Right atrium auricular region (tissue), 2 donors: ENCODE measurements at regions not wholly inside any gene's neighbourhood (a gene's known extent, or its start where the extent isn't known, plus 50 kb on each side); places are given as distances from the start of the nearest gene placed in this dataset.

ENCODE experiments used
- DNase-seq: peaks from one replicate; pipeline ENCODE4 v3.0.0-alpha.2; 2019; ENCODE audit warnings: low spot score
- H3K27ac ChIP-seq, 2 donors: fragments of 200-600 bp; sonication (generic); 1 replicate in 1 of 2; 2 replicates in 1 of 2; pipeline ENCODE4 v1.5.1; 2016 to 2019
- H3K27me3 ChIP-seq, 2 donors: fragments of 200-600 bp; sonication (generic); one replicate each; pipeline versions ENCODE4 v1.5.1 to v1.6.0; 2017 to 2019
- H3K36me3 ChIP-seq: fragments of 200-600 bp; sonication (generic); one replicate; pipeline ENCODE4 v1.5.1; 2016
- H3K4me1 ChIP-seq, 2 donors: fragments of 200-600 bp; sonication (generic); one replicate each; pipeline versions ENCODE4 v1.5.1 to v1.6.0; 2017 to 2019
- H3K4me3 ChIP-seq, 2 donors: fragments of 200-600 bp; sonication (generic); 1 replicate in 1 of 2; 2 replicates in 1 of 2; pipeline ENCODE4 v1.5.1; 2017 to 2019; ENCODE audit warnings: mild to moderate bottlenecking in 1 of 2, moderate library complexity in 1 of 2
- H3K9me3 ChIP-seq, 2 donors: fragments of 200-600 bp; sonication (generic); one replicate each; pipeline ENCODE4 v1.5.1; 2019
- TF ChIP-seq, protein P1 (sequence below), 2 donors: fragments of 200-600 bp; sonication (generic); IDR thresholded peaks; one replicate each; pipeline ENCODE4 v1.5.1; 2019; ENCODE audit warnings: antibody characterized with exemption in 2 of 2

DNA sequence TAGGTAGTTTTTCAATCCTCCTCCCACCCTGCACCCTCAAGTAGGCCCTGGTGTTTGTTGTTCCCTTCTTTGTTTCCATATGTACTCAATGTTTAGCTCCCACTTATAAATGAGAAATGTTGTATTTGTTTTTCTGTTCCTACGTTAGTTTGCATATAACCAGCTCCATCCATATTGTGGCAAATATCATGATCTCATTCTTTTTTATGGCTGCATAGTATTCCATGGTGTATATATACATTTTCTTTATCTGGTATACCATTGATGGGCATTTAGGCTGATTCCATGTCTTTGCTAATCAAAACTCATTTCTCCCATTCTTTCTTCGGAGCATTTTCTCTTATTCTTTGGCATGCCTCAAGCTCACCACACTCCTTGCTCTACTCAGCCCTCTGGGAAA, 789.6 kb upstream of the KCND2 start:
- no peaks in the 10 kb centered on the region for H3K9me3 ChIP-seq
- H3K4me1 ChIP-seq, result no peaks in the 10 kb centered on the region
- H3K27ac ChIP-seq, result no peak overlapping the region
- no peak for DNase-seq
- no peaks in the 10 kb centered on the region for H3K36me3 ChIP-seq
- TF ChIP-seq, protein P1, sequence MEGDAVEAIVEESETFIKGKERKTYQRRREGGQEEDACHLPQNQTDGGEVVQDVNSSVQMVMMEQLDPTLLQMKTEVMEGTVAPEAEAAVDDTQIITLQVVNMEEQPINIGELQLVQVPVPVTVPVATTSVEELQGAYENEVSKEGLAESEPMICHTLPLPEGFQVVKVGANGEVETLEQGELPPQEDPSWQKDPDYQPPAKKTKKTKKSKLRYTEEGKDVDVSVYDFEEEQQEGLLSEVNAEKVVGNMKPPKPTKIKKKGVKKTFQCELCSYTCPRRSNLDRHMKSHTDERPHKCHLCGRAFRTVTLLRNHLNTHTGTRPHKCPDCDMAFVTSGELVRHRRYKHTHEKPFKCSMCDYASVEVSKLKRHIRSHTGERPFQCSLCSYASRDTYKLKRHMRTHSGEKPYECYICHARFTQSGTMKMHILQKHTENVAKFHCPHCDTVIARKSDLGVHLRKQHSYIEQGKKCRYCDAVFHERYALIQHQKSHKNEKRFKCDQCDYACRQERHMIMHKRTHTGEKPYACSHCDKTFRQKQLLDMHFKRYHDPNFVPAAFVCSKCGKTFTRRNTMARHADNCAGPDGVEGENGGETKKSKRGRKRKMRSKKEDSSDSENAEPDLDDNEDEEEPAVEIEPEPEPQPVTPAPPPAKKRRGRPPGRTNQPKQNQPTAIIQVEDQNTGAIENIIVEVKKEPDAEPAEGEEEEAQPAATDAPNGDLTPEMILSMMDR (IDR thresholded peaks at IDR 0.05), result no peak
- H3K27me3 ChIP-seq, result no peaks in the 10 kb centered on the region
- no peak overlapping the region for H3K4me3 ChIP-seq

DNA sequence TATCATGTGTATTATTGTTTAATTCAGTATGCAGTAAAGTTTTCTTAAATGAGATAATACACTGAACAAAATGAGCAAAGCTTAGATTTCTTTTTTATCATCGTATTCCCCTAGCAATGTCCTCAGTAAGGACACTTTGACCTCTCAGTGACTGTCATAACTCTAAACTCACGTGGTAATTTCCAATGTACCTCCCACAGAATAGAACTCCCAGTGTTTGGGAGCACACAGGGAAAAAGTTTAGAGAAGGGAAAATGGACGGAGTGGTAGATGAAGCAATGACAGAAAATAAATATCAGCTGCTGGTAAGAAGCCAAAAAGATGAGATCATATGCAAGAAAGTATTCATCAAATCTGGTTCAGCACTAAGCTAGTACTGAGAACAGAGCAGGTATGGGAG, 758.6 kb upstream of the KCND2 start:
- no peak for DNase-seq
- Histone ChIP-seq H3K4me3 (no peak overlapping the region), H3K27ac (no peak overlapping the region), H3K9me3 (peaks cover 0 to 4% of the 10 kb centered on the region in 2 donors), H3K36me3 (no peaks in the 10 kb centered on the region), H3K27me3 (no peaks in the 10 kb centered on the region), H3K4me1 (no peaks in the 10 kb centered on the region)
- TF ChIP-seq, protein P1 (IDR thresholded peaks at IDR 0.05), result no peak

DNA sequence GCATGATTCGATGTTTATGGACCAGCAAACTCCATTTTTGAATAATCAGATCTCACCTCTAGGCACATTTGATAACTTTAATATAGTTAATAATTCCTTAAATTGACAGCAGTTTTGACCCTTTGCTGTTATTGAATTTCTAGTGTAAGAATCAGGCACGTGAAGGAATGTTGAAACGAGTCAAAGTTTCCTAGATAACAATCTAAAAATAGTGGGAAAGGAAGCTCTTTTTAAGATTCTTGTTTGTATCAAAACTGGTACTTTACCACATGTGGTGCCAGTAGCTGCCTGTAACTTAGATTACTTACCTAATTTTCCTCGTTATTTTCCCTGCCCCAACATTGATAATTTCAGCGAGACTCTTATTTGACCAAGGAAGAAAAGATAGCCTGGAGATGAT, 757.8 kb upstream of the KCND2 start:
- H3K4me1 ChIP-seq, result no peaks in the 10 kb centered on the region
- H3K9me3 ChIP-seq, result peaks cover 0 to 4% of the 10 kb centered on the region in 2 donors
- no peak overlapping the region for H3K27ac ChIP-seq
- no peak for DNase-seq
- no peak overlapping the region for H3K4me3 ChIP-seq
- H3K36me3 ChIP-seq, result no peaks in the 10 kb centered on the region
- TF ChIP-seq, protein P1 (IDR thresholded peaks at IDR 0.05), result no peak
- no peaks in the 10 kb centered on the region for H3K27me3 ChIP-seq

DNA sequence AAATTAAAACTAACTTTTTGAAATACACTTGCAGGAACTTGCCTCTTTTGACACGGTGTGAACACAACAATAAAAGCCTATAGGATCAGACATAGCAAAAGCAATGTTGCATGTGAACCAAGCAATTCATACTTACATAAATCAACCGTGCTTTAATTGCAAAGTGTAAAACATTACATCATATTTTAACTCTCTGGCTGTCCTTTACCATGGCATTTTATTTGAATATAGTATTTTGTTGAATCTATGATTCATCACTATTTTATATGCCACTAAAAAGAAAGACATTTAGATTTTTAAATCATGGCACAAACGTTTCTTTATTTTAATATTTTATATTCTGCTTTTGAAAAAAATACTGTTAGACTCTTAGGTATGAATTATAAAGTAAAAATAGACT, 757.0 kb upstream of the KCND2 start:
- TF ChIP-seq, protein P1 (IDR thresholded peaks at IDR 0.05), result no peak
- H3K27ac ChIP-seq, result no peak overlapping the region
- H3K27me3 ChIP-seq, result no peaks in the 10 kb centered on the region
- DNase-seq, result no peak
- no peak overlapping the region for H3K4me3 ChIP-seq
- H3K36me3 ChIP-seq, result no peaks in the 10 kb centered on the region
- no peaks in the 10 kb centered on the region for H3K4me1 ChIP-seq
- H3K9me3 ChIP-seq, result peaks cover 0 to 4% of the 10 kb centered on the region in 2 donors

DNA sequence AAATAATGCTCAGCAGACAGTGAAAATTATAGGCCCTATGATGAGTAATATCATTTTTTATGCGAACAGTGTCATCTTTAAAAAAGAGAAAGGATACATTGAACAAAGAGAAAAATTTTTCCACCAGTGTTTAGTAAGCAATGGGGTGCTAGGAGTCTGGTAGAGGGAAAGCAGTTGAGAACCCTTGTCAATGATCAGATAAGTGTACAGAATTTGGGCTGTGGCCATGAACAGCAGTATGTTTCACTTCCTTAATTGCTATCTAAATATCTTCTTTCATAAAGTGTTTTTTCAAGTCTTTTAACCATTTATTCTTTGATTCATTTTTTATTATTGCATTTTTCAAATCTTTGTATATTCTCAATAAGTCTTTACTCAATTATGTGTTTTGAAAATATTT, 750.7 kb upstream of the KCND2 start:
- TF ChIP-seq, protein P1 (IDR thresholded peaks at IDR 0.05), result no peak

DNA sequence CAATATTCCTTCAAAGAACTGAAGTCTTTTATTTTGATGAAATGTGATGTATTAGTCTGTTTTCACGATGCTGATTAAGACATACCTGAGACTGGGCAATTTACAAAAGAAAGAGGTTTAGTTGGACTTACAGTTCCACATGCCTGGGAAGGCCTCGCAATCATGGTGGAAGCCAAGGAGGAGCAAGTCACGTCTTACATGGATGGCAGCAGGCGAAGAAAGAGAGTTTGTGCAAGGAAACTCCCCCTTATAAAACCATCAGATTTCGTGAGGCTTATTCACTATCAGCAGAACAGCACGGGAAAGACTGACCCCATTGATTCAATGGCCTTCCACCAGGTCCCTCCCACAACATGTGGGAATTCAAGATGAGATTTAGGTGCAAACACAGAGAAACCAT, 750.3 kb upstream of the KCND2 start:
- no peak for DNase-seq
- TF ChIP-seq, protein P1 (IDR thresholded peaks at IDR 0.05), result no peak
- H3K4me3 ChIP-seq, result no peak overlapping the region
- peaks cover 0 to 3% of the 10 kb centered on the region in 2 donors for H3K9me3 ChIP-seq
- H3K36me3 ChIP-seq, result no peaks in the 10 kb centered on the region
- H3K27me3 ChIP-seq, result no peaks in the 10 kb centered on the region
- no peak overlapping the region for H3K27ac ChIP-seq
- H3K4me1 ChIP-seq, result no peaks in the 10 kb centered on the region

More for the DNA sequence above, 750.7 kb upstream of the KCND2 start:
- no peaks in the 10 kb centered on the region for H3K27me3 ChIP-seq
- H3K4me1 ChIP-seq, result no peaks in the 10 kb centered on the region
- H3K27ac ChIP-seq, result no peak overlapping the region
- peaks cover 0 to 5% of the 10 kb centered on the region in 2 donors for H3K9me3 ChIP-seq
- no peaks in the 10 kb centered on the region for H3K36me3 ChIP-seq
- no peak overlapping the region for H3K4me3 ChIP-seq
- no peak for DNase-seq
